KMS-11 (cell line): ENCODE measurements at regions not wholly inside any gene's neighbourhood (a gene's known extent, or its start where the extent isn't known, plus 50 kb on each side); places are given as distances from the start of the nearest gene placed in this dataset.

ENCODE experiments used
- H2AFZ ChIP-seq: fragments of 200-600 bp; sonication (generic); 2 replicates; pipeline ENCODE4 v1.6.1; 2016; ENCODE audit warnings: antibody characterized with exemption, mixed run types, low read depth
- H3K27ac ChIP-seq: fragments of 200-600 bp; sonication (generic); 2 replicates; pipeline ENCODE4 v1.6.1; 2016; ENCODE audit warnings: mild to moderate bottlenecking, mixed run types
- H3K27me3 ChIP-seq: fragments of 200-600 bp; sonication (generic); 2 replicates; pipeline ENCODE4 v1.6.1; 2017; ENCODE audit warnings: mild to moderate bottlenecking, low read depth, mixed run types, moderate library complexity; ENCODE audit not compliant: insufficient read depth
- H3K36me3 ChIP-seq: fragments of 200-600 bp; sonication (generic); 2 replicates; pipeline ENCODE4 v1.6.1; 2017; ENCODE audit warnings: mild to moderate bottlenecking, mixed run types; ENCODE audit not compliant: insufficient read depth
- H3K4me1 ChIP-seq: fragments of 200-600 bp; sonication (generic); 2 replicates; pipeline ENCODE4 v1.6.1; 2016; ENCODE audit warnings: mild to moderate bottlenecking, low read depth, mixed run types; ENCODE audit not compliant: poor library complexity, severe bottlenecking
- H3K4me2 ChIP-seq: fragments of 200-600 bp; sonication (generic); 2 replicates; pipeline ENCODE4 v1.7.0; 2016; ENCODE audit warnings: mild to moderate bottlenecking, mixed run types
- H3K4me3 ChIP-seq: fragments of 200-600 bp; sonication (generic); IDR thresholded peaks from 2 replicates; pipeline ENCODE4 v1.6.1; 2017; ENCODE audit warnings: low read depth, low read length, mixed read lengths; ENCODE audit not compliant: insufficient read depth
- H3K79me2 ChIP-seq: fragments of 200-600 bp; sonication (generic); 2 replicates; pipeline ENCODE4 v1.6.1; 2016; ENCODE audit warnings: low read depth, mixed run types; ENCODE audit not compliant: insufficient read depth
- H3K9ac ChIP-seq: fragments of 200-600 bp; sonication (generic); 2 replicates; pipeline ENCODE4 v1.6.1; 2016; ENCODE audit warnings: mild to moderate bottlenecking, mixed run types
- H4K20me1 ChIP-seq: fragments of 200-600 bp; sonication (generic); 2 replicates; pipeline ENCODE4 v1.6.1; 2016; ENCODE audit warnings: mild to moderate bottlenecking, mixed run types; ENCODE audit not compliant: insufficient read depth
- TF ChIP-seq, protein P1 (sequence below): fragments of 200-600 bp; sonication (generic); conservative IDR thresholded peaks from 2 replicates; pipeline ENCODE4 v1.6.1; 2017; ENCODE audit warnings: low read depth, mild to moderate bottlenecking, antibody characterized with exemption, low read length, moderate library complexity, mixed read lengths

GRCh38 chr12:93126069-93126474, 197.0 kb upstream of the EEA1 start:
- H2AFZ ChIP-seq: no peak overlapping the region
- H4K20me1 ChIP-seq: no peaks in the 10 kb centered on the region
- H3K4me1 ChIP-seq: peaks cover 31% of the 10 kb centered on the region
- TF ChIP-seq, protein P1, sequence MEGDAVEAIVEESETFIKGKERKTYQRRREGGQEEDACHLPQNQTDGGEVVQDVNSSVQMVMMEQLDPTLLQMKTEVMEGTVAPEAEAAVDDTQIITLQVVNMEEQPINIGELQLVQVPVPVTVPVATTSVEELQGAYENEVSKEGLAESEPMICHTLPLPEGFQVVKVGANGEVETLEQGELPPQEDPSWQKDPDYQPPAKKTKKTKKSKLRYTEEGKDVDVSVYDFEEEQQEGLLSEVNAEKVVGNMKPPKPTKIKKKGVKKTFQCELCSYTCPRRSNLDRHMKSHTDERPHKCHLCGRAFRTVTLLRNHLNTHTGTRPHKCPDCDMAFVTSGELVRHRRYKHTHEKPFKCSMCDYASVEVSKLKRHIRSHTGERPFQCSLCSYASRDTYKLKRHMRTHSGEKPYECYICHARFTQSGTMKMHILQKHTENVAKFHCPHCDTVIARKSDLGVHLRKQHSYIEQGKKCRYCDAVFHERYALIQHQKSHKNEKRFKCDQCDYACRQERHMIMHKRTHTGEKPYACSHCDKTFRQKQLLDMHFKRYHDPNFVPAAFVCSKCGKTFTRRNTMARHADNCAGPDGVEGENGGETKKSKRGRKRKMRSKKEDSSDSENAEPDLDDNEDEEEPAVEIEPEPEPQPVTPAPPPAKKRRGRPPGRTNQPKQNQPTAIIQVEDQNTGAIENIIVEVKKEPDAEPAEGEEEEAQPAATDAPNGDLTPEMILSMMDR: no peak
- no peak overlapping the region for H3K27ac ChIP-seq
- H3K27me3 ChIP-seq: no peaks in the 10 kb centered on the region
- H3K36me3 ChIP-seq: no peaks in the 10 kb centered on the region
- no peak overlapping the region for H3K4me3 ChIP-seq
- no peak overlapping the region for H3K9ac ChIP-seq
- peak overlapping the region; percentile 25; the same call in 1 of the 2 replicates for H3K4me2 ChIP-seq
- H3K79me2 ChIP-seq: no peaks in the 10 kb centered on the region

GRCh38 chr12:93127107-93127560, 198.0 kb upstream of the EEA1 start:
- Histone ChIP-seq H3K36me3 (no peaks in the 10 kb centered on the region), H3K4me2 (no peak overlapping the region), H4K20me1 (no peaks in the 10 kb centered on the region), H3K9ac (no peak overlapping the region), H3K4me3 (no peak overlapping the region), H3K27me3 (no peaks in the 10 kb centered on the region), H3K27ac (no peak overlapping the region), H2AFZ (no peak overlapping the region), H3K4me1 (peaks cover 32% of the 10 kb centered on the region), H3K79me2 (no peaks in the 10 kb centered on the region)
- TF ChIP-seq, protein P1: no peak

DNA sequence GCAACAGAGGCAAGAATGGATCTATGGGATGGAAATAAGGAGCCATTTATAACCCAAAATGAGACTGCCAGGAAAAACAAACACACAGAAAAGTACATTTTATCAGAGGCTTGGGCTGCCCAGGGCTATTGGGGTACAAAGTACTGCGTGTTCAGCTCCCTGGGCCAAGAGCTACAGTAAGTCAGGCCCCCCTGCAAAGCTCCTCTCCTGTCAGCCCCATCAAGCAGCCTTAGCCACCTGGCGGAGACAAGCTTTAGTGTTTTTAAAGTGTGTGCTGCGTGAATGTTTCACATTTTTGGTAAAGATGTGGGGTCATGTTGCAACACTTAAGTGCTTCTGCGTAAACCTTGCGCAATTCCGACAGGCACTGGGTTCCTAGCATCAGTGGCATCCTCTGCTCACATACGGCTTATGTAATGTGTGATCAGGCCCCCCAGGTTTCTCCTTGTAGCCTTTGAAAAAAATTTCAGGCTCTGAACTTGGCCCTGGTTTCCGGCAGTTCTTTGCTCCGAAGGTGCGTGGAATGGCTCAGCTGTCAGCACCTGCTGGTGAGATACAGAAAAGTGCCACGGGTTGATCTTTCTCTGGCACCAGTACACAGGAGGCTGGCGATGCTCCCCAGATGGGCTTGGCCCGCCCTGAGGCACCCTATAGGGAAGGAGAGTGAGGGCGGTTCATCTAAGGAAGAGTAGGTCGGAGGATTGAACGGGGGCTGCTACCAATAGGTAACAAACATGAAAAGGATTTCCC, 198.7 kb upstream of the EEA1 start:
- Histone ChIP-seq H3K4me3 (no peak overlapping the region), H2AFZ (no peak overlapping the region), H3K27ac (no peak overlapping the region), H3K4me1 (peaks cover 32% of the 10 kb centered on the region), H4K20me1 (no peaks in the 10 kb centered on the region), H3K9ac (no peak overlapping the region), H3K27me3 (no peaks in the 10 kb centered on the region), H3K79me2 (no peaks in the 10 kb centered on the region), H3K4me2 (no peak overlapping the region), H3K36me3 (no peaks in the 10 kb centered on the region)
- TF ChIP-seq, protein P1: no peak

DNA sequence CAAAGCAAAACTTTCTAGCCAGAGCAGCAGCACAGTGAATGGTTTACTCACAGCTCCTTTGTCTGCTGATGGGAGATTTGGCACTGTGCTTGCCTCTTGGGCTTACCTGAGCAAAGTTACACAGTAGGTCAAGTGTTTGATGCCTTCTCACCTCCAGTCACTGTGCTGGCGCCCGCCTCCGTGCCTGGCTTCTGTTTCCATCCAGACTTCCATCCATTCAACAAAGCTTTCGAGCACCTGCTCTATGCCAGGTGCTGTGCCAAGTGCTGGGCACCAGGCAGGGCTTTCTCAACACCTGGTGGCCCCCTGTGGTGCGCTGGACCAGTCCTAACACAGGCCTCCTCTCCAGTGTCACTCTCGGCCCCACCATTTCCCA, 199.2 kb upstream of the EEA1 start:
- TF ChIP-seq, protein P1: no peak
- Histone ChIP-seq H3K4me1 (peaks cover 32% of the 10 kb centered on the region), H3K4me2 (no peak overlapping the region), H3K27me3 (no peaks in the 10 kb centered on the region), H2AFZ (no peak overlapping the region), H4K20me1 (no peaks in the 10 kb centered on the region), H3K36me3 (no peaks in the 10 kb centered on the region), H3K4me3 (no peak overlapping the region), H3K9ac (no peak overlapping the region), H3K79me2 (no peaks in the 10 kb centered on the region), H3K27ac (no peak overlapping the region)
